HEK293T (cell line): ENCODE measurements at regions not wholly inside any gene's neighbourhood (a gene's known extent, or its start where the extent isn't known, plus 50 kb on each side); places are given as distances from the start of the nearest gene placed in this dataset.

Source experiments
- ARNT ChIP-seq: fragments of 450-650 bp; IDR thresholded peaks from 2 replicates; pipeline ENCODE4 v1.6.1; 2017; ENCODE audit warnings: mild to moderate bottlenecking
- CTBP1 ChIP-seq: fragments of 450-650 bp; IDR thresholded peaks from 2 replicates; pipeline ENCODE4 v1.6.1; 2016; ENCODE audit warnings: borderline replicate concordance
- ELF4 ChIP-seq: fragments of 450-650 bp; IDR thresholded peaks from 2 replicates; pipeline ENCODE4 v1.6.1; 2017; ENCODE audit warnings: antibody characterized with exemption
- FOXA1 ChIP-seq: fragments of 450-650 bp; IDR thresholded peaks from 2 replicates; pipeline ENCODE4 v1.6.1; 2016; ENCODE audit warnings: mild to moderate bottlenecking
- FOXM1 ChIP-seq: fragments of 450-650 bp; IDR thresholded peaks from 2 replicates; pipeline ENCODE4 v1.6.1; 2017; ENCODE audit warnings: mild to moderate bottlenecking, borderline replicate concordance
- HDGF ChIP-seq: fragments of 450-650 bp; IDR thresholded peaks from 2 replicates; pipeline ENCODE4 v1.6.1; 2017; ENCODE audit warnings: antibody characterized with exemption, borderline replicate concordance
- SP1 ChIP-seq: fragments of 450-650 bp; IDR thresholded peaks from 2 replicates; pipeline ENCODE4 v1.6.1; 2017
- TF ChIP-seq, protein P1 (sequence below): fragments of 450-650 bp; IDR thresholded peaks from 2 replicates; pipeline ENCODE4 v1.6.1; 2016

DNA sequence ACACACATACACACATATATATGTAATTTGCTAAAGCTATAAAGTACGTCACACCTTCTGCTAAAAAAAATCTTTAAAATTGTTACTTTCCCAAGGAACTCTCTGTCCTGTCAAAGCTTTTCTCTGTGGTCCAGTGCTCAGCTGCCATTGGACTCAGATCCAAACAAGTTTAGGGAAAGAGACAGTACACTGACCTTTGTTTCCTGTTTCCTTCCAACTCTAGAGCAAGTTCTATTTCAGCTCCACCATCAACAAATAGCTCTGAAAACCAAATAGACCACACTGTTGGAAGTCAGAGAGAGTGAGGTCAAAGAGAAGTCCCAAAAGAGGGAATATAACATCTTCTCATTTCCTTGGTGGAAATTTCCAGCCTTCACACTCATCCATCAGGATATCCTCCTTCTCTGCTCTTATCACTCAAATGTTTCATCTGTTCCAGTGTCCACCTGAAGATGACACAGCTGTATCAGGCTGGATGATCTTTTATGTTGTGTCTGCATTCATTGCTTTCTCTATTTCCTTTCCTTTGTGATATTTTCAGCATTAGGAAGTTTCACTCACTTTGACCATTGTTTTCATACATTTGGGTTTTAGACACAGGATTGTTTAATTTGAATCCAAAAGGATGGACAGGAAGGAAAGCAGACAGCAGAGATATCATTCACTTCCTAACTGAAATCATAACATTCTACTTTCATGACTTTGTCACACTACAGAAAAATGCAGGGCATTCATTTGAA lies 192.3 kb upstream of the NT5C1B start:
- TF ChIP-seq CTBP1 (no peak), HDGF (no peak), FOXA1 (no peak), ARNT (no peak), FOXM1 (no peak), SP1 (no peak), ELF4 (no peak)
- TF ChIP-seq, protein P1, sequence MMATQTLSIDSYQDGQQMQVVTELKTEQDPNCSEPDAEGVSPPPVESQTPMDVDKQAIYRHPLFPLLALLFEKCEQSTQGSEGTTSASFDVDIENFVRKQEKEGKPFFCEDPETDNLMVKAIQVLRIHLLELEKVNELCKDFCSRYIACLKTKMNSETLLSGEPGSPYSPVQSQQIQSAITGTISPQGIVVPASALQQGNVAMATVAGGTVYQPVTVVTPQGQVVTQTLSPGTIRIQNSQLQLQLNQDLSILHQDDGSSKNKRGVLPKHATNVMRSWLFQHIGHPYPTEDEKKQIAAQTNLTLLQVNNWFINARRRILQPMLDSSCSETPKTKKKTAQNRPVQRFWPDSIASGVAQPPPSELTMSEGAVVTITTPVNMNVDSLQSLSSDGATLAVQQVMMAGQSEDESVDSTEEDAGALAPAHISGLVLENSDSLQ, result no peak
